ENCODE measurements at regions not wholly inside any gene's neighbourhood (a gene's known extent, or its start where the extent isn't known, plus 50 kb on each side); places are given as distances from the start of the nearest gene placed in this dataset.

DNA sequence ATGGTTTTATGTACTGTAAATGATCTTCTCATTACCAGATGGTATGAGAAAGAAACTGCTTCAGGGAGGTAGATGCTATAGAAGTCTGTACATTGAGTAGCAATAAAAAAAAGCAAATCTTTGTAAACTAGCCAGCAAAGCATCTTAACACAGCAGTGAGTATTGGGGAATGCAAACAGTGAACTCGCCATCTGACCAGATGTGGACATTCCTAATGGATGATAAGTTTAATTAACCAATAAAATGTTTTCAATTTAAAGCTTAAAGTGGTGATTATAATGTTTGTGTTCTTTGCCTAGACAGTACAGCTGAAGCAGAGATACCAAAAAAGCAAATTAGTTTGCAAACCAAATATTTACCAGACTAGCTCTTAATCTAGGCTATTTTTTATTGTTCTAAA, 1144.2 kb downstream of the FAT4 start:
- ChIA-PET CTCF (no interaction called here), POLR2A (ENCODE audit: low non-redundant PET) (no interaction called here)
- TF ChIP-seq, protein P1, sequence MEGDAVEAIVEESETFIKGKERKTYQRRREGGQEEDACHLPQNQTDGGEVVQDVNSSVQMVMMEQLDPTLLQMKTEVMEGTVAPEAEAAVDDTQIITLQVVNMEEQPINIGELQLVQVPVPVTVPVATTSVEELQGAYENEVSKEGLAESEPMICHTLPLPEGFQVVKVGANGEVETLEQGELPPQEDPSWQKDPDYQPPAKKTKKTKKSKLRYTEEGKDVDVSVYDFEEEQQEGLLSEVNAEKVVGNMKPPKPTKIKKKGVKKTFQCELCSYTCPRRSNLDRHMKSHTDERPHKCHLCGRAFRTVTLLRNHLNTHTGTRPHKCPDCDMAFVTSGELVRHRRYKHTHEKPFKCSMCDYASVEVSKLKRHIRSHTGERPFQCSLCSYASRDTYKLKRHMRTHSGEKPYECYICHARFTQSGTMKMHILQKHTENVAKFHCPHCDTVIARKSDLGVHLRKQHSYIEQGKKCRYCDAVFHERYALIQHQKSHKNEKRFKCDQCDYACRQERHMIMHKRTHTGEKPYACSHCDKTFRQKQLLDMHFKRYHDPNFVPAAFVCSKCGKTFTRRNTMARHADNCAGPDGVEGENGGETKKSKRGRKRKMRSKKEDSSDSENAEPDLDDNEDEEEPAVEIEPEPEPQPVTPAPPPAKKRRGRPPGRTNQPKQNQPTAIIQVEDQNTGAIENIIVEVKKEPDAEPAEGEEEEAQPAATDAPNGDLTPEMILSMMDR (conservative IDR thresholded peaks at IDR 0.05; ENCODE audit: low read depth): no peak
- DNase-seq (ENCODE audit: low spot score): no peak
- no peak overlapping the region for H3K27ac ChIP-seq

DNA sequence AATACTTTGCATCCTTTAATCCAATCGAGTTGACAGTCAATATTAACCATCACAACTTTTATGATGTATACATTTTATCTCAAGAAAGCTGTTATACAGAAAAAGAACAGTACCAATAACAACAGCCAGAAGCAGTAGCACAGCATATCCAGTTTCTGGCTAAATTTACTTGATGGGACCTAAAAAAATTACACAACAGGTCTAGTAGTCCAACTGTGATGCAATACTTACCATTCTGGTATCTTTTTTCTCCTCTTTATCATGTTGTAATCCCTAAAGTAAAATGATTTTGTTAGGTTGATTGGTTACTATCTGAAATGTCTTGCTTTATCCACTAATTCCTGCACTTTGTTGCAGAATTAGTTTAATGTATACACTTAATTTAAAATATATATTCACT, 1150.6 kb downstream of the FAT4 start:
- TF ChIP-seq, protein P1 (conservative IDR thresholded peaks at IDR 0.05; ENCODE audit: low read depth): no peak
- H3K27ac ChIP-seq: no peak overlapping the region
- ChIA-PET POLR2A (ENCODE audit: low non-redundant PET) (no interaction called here), CTCF (no interaction called here)
- DNase-seq (ENCODE audit: low spot score): no peak

DNA sequence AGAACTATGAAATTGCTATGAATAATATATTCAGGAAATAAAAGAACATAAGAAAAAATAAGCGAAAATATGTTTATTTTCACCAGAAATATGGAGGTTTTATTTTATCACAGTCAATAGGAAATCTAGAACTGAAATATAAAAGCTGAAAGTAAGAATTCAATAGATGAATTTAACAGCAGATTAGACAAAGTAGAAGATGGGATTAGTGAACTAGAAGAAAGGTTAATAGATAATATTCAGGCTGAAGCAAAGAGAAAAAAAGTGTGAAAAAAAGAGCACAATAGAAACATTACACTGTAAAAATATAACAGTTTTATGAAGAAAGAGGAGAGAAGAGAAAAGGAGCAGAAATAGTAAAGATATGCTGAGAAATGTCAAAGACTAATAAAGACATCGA, 1152.1 kb downstream of the FAT4 start:
- CTCF ChIA-PET: no interaction called here
- H3K27ac ChIP-seq: no peak overlapping the region
- POLR2A ChIA-PET (ENCODE audit: low non-redundant PET): no interaction called here
- TF ChIP-seq, protein P1 (conservative IDR thresholded peaks at IDR 0.05; ENCODE audit: low read depth): no peak
- no peak for DNase-seq (ENCODE audit: low spot score)

DNA sequence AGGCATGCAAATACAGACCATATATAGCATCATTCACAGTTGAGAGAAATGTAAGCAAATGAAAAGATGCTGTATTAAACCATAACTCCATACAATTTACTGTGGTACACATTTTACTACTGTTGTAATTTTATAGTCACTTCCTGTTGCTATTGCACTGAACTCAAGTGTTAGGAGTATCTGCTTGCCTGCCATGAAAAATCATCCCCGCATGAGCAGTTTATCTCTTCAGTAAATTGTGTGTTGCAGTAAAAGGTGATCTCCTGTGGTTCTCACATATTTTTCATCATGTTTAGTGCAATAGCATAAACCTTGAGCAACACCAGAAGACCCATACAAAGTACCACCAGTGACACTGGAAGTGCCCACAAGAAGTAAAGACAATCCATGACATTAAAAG, 1153.4 kb downstream of the FAT4 start:
- ChIA-PET CTCF (interaction anchor here (0.6 kb wide), 1 partner anchor 638 kb away, joined by 6 read pairs; no protein-coding TSS in a partner anchor), POLR2A (ENCODE audit: low non-redundant PET) (no interaction called here)
- no peak for DNase-seq (ENCODE audit: low spot score)
- TF ChIP-seq, protein P1 (conservative IDR thresholded peaks at IDR 0.05; ENCODE audit: low read depth): no peak
- H3K27ac ChIP-seq: no peak overlapping the region

DNA sequence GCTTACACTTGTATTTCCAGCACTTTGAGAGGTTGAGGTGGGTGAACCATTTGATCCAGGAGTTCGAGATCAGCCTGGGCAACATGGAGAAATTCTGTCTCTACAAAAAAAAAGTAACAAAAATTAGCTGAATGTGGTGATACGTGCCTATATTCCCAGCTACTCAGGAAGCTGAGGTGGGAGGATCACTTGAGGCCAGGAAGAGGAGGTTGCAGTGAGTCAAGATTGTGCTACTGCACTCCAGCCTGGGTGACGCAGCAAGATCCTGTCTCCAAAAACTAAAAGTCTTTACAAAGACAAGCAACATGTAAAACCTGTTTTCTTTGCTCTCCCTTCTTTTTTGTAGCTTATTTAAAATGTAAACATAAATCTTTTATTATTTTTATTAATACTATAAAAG, 1156.1 kb downstream of the FAT4 start:
- CTCF ChIA-PET: no interaction called here
- H3K27ac ChIP-seq: no peak overlapping the region
- POLR2A ChIA-PET (ENCODE audit: low non-redundant PET): no interaction called here
- TF ChIP-seq, protein P1 (conservative IDR thresholded peaks at IDR 0.05; ENCODE audit: low read depth): no peak
- no peak for DNase-seq (ENCODE audit: low spot score)

DNA sequence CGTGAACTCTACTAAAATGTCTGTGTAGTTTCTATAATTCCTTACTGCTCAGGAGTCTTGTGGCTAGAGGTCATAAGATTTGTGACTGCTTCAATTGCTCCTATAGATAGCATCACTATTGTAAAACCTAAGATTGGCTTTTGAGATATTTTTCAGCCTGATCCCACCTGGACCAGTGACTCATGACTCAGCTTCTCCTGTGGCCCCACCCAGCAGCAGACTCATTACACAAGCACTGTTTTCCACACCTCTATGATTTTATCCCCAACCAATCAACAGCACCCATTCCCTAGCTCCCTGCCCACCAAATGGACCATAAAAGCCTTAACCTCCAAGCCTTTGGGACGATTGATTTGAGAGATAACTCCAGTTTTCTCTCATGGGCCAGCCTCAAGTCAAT, 1157.0 kb upstream of the INTU start:
- no peak overlapping the region for H3K27ac ChIP-seq
- ChIA-PET POLR2A (ENCODE audit: low non-redundant PET) (no interaction called here), CTCF (interaction anchor here (0.7 kb wide), 1 partner anchor 1070 kb away, joined by 3 read pairs; no protein-coding TSS in a partner anchor)
- TF ChIP-seq, protein P1 (conservative IDR thresholded peaks at IDR 0.05; ENCODE audit: low read depth): no peak
- DNase-seq (ENCODE audit: low spot score): no peak

DNA sequence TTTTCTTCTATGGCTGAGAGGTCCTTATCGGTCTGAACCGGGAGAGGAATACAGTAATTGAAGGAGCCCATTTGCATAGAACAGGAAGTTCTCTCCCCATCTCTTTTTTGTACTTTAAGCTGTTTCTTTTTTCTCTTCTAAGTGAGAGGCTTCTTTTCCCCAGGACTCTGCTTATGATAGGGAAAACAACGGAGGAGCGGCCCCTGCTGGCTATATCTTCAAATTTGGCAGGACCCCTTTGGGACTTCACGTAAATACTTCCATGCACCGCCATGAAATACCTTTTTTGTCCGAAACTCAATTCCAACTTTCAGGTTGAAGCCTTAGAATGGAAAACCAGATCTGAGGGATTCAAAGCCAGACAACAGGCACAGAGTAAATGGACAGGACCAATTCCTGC, 1153.0 kb upstream of the INTU start:
- POLR2A ChIA-PET (ENCODE audit: low non-redundant PET): no interaction called here
- no peak overlapping the region for H3K27ac ChIP-seq
- TF ChIP-seq, protein P1 (conservative IDR thresholded peaks at IDR 0.05; ENCODE audit: low read depth): no peak
- no peak for DNase-seq (ENCODE audit: low spot score)
- CTCF ChIA-PET: no interaction called here

Measured in RWPE1 (cell line).